Activated CD8-positive, alpha-beta memory T cell treated with anti-CD3 and anti-CD28 coated beads, Interleukin-2, amount 10 ng/mL, durations not matched to agents 7 days and 5 days (primary cell): ENCODE measurements at regions not wholly inside any gene's neighbourhood (a gene's known extent, or its start where the extent isn't known, plus 50 kb on each side); places are given as distances from the start of the nearest gene placed in this dataset.

Experiments
- ATAC-seq: fragments of 150-1000 bp; cut with Tn5 transposase; one replicate; pipeline ENCODE4 v1.10.0; 2021; ENCODE audit warnings: moderate library complexity
- CTCF ChIA-PET: fragments of 350-600 bp; sonication (Branson Sonifier 250); formaldehyde crosslinking; loops from one replicate; lab custom pipeline; 2021; ENCODE audit warnings: antibody characterized with exemption; lab: Charles Lee
- DNase-seq: peaks from one replicate; pipeline ENCODE4 v3.0.0-alpha.2; 2020
- H3K27ac Mint-ChIP-seq: one replicate; pipeline ENCODE4 v1.8.0; 2021; ENCODE audit warnings: mild to moderate bottlenecking, mixed read lengths
- H3K27me3 Mint-ChIP-seq: one replicate; pipeline ENCODE4 v1.8.0; 2021; ENCODE audit warnings: mixed read lengths
- H3K36me3 Mint-ChIP-seq: one replicate; pipeline ENCODE4 v1.8.0; 2021; ENCODE audit warnings: mild to moderate bottlenecking, mixed read lengths
- H3K4me1 Mint-ChIP-seq: one replicate; pipeline ENCODE4 v1.8.0; 2021; ENCODE audit warnings: mixed read lengths
- H3K4me3 Mint-ChIP-seq: one replicate; pipeline ENCODE4 v1.8.0; 2021; ENCODE audit warnings: mild to moderate bottlenecking, moderate library complexity, mixed read lengths
- H3K9me3 Mint-ChIP-seq: one replicate; pipeline ENCODE4 v1.8.0; 2022; ENCODE audit warnings: low read depth, mixed read lengths

DNA sequence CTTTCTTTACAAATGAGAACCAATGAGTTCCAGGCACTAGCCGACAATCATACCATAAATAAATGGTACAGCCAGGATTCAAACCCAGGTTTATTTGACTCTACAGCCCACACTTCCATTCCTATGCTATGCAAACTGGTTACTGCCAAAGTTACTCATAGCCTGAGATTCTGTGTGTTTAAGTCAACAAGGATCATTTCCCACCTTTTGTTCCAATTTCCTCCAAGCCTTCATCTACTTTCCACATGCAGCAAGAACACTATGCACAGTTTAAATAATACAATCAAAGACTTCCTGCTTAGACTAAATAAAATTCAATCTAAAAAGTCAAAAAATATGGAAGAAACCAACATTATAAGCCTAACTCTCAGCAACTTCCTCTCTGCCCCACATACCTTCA is 59.2 kb upstream of the KLF12 start:
- DNase-seq, result no peak
- no peaks in the 10 kb centered on the region for H3K9me3 Mint-ChIP-seq
- H3K36me3 Mint-ChIP-seq, result no peaks in the 10 kb centered on the region
- CTCF ChIA-PET, result no interaction called here
- no peak overlapping the region for H3K27ac Mint-ChIP-seq
- H3K4me3 Mint-ChIP-seq, result no peak overlapping the region
- no peak for ATAC-seq
- no peaks in the 10 kb centered on the region for H3K27me3 Mint-ChIP-seq
- H3K4me1 Mint-ChIP-seq, result peaks cover 9% of the 10 kb centered on the region

DNA sequence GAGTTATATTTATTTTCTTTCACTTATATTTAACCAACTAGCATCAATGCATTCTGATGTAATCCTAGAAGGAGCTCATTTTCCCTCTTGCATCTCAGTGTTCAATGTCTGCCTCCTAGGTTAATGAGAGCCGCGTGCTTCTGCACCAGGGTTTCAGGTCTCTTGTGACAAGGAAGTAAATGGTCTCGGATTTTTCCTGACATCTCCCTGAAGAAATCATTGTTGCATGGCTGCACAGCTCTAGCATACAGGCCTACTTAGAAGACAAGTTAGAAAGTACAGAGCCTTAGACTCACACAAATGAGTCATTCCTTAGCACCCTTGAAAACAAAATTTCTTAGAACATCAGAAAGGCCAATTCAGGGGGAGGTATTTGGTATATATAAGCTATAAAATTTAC is 57.2 kb upstream of the KLF12 start:
- Mint-ChIP-seq H3K4me3 (no peak overlapping the region), H3K27ac (no peak overlapping the region), H3K27me3 (no peaks in the 10 kb centered on the region), H3K4me1 (peaks cover 9% of the 10 kb centered on the region), H3K36me3 (no peaks in the 10 kb centered on the region), H3K9me3 (no peaks in the 10 kb centered on the region)
- CTCF ChIA-PET, result interaction anchor here (1.1 to 2.3 kb wide), 2 partner anchors 17 to 96 kb away, joined by 3 to 7 read pairs; no protein-coding TSS in a partner anchor
- DNase-seq (no peak), ATAC-seq (no peak)

DNA sequence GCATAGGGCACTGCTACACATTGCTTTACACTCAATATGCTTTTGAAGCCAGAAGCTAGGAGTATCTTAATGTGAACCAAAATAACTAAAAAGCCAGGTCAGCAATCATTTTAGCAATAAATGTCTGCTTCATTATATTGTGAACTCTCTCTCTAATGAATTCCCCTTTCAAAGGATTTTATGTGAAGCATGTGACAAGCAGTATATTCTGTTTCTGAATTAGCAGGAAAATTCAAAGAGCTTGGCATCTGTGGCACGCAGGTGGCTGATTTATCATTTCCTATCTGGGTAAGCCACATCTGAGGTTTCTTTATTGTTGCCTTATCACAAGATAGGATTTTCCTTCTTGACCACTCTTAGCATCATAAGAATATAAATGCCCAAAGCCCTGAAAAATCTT is 56.8 kb upstream of the KLF12 start:
- no peak overlapping the region for H3K27ac Mint-ChIP-seq
- DNase-seq (no peak), ATAC-seq (no peak)

DNA sequence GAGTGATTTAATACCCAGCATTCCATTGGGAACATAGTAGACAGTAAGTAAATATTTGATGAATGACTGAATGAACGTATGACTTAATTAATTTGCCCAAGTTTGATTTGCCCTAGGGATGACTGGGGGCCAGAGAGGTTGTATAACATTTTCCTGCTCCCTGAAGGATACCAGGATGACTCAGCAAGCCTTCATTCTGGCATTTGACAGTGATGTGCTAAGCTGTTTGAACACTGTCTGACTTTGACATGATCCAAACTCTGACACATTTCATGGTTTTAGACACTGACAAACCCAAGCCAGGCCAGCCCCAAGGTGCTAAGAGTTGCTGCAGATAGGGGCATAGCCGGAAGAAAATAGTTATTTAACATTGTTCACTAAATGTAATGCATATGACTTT is 53.4 kb upstream of the KLF12 start:
- no peaks in the 10 kb centered on the region for H3K36me3 Mint-ChIP-seq
- H3K27ac Mint-ChIP-seq, result no peak overlapping the region
- CTCF ChIA-PET, result interaction anchor here (1.5 kb wide), 1 partner anchor 99 kb away, joined by 4 read pairs; no protein-coding TSS in a partner anchor
- no peak for DNase-seq
- H3K4me3 Mint-ChIP-seq, result no peak overlapping the region
- H3K4me1 Mint-ChIP-seq, result peaks cover 9% of the 10 kb centered on the region
- no peaks in the 10 kb centered on the region for H3K9me3 Mint-ChIP-seq
- H3K27me3 Mint-ChIP-seq, result no peaks in the 10 kb centered on the region
- no peak for ATAC-seq

More for the DNA sequence above, 56.8 kb upstream of the KLF12 start:
- CTCF ChIA-PET, result interaction anchor here (0.9 to 2.3 kb wide), 3 partner anchors 17 to 449 kb away, joined by 3 to 7 read pairs (median 3); no protein-coding TSS in a partner anchor
- H3K4me1 Mint-ChIP-seq, result peaks cover 9% of the 10 kb centered on the region
- H3K36me3 Mint-ChIP-seq, result no peaks in the 10 kb centered on the region
- H3K9me3 Mint-ChIP-seq, result no peaks in the 10 kb centered on the region
- H3K4me3 Mint-ChIP-seq, result no peak overlapping the region
- H3K27me3 Mint-ChIP-seq, result no peaks in the 10 kb centered on the region

DNA sequence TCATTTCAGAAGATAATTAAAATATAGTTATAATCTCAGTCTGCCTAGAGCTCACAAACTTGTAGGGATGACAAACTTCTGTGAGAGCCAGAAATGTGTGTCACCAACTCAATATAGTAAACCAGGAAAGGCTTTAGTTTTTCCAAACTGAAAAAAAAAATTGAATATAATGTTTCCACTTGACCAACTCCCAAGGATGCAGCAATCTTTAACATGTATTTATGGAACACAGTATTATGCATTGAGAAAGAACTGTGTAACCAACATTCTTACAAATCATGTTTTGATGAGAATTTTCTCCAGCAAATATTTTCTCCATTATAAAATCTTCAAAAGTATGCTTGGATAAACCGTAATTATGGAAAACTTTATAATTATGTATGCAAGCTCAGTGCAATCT is 50.1 kb upstream of the KLF12 start:
- CTCF ChIA-PET, result no interaction called here
- no peak for ATAC-seq
- no peaks in the 10 kb centered on the region for H3K36me3 Mint-ChIP-seq
- H3K4me3 Mint-ChIP-seq, result no peak overlapping the region
- no peaks in the 10 kb centered on the region for H3K9me3 Mint-ChIP-seq
- no peak for DNase-seq
- H3K27me3 Mint-ChIP-seq, result no peaks in the 10 kb centered on the region
- H3K27ac Mint-ChIP-seq, result no peak overlapping the region
- no peaks in the 10 kb centered on the region for H3K4me1 Mint-ChIP-seq
